ENCODE measurements at regions not wholly inside any gene's neighbourhood (a gene's known extent, or its start where the extent isn't known, plus 50 kb on each side); places are given as distances from the start of the nearest gene placed in this dataset.

DNA sequence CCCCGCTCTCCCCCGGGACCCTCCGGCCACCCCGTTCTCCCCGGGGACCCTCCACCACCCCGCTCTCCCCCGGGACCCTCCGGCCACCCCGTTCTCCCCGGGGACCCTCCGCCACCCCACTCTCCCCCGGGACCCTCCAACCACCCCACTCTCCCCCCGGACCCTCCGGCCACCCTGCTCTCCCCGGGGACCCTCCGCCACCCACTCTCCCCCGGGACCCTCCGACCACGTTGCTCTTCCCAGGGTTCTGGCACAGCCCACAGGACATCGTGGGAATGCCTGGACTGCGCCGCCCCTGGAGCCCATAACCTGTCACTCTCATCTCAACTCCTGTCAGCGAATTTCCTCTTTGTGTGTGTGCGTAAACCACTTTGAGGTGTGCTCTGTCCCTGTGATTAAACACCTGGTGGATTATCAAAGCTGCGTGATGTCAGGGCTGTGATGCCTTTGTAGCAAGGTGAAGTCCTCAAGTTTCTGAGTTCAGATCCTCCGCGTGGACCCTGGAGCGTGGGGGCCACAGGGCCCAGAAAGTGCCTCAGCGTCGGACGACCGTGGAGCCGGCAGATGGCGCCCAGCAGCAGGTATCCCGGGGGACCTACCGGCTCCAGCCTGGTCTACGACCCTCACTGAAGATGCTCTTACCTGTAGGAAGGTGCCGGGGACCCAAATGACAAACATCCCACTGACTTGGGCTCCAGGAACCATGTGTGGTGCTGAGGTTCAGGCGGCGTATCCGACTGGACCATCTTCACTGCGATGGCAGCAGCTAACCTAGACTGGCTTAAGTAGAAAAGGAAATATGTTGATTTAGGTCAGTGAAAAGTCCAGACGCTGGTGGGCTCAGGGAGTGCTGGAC lies 63.2 kb upstream of the GALNT9 start:
- no peak for DNase-seq

DNA sequence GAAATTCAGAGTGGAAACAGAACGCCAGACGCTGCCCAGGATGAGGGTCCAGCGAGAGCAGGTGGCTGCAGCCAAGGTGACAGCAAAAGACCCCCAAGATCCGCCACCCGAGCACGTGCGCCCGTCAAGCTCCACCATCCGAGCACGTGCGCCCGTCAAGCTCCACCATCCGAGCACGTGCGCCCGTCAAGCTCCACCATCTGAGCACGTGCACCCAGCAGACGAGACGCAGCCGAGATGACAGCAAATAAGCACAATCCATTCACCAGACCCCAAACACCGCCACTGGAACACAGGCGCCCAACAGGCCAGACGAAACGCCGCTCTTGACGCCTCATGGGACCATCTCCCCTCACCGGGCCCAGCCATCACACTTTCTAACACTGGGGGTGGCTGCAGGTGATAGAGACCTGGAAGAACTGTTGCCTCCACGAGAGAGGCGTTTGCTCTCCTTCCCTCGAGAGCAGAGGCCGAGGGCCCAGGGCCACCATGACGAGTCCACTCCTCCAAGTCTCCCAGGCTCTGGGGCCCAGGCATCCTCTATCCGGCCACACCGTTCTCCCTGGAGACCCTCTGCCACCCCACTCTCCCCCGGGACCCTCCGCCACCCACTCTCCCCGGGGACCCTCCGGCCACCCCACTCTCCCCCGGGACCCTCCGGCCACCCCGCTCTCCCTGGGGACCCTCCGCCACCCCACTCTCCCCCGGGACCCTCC lies 62.1 kb upstream of the GALNT9 start:
- no peak for DNase-seq

DNA sequence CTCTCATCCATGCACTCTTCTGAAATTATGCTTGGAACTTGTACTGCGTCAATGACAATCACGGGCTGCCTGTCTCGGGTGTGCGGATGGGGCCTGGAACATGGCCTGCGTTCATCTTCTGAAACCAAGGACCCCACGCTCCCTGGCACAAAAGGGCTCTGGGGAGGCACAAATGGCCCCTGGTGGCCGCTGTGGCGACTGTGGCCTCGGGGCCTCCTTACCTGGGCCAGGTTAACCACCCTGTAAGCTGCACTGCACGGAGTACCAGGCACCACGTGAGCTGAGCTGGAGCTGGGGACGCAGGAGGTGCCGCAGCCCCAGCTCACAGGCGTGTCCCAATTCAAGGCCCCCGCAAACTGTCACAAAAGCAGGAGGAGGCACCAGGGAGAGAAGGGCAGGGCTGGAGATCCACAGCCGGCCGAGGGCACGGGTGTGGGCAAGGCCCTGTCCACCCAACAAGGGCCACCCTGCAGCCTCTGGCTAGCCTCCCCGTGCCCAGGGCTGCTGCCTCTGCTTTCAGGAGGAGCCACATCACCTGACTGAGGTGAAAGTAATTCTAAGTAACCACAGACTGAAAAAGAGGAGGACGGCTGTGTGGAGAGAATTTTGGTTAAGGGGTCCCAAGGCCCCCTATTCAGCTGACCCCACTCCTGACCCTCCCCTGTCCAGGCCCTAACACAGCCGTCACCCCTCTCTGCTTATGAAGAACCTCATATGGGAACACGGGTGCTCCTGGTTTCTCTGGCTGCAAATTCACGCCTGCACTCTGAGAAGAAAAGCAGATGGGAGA lies 61.1 kb upstream of the GALNT9 start:
- DNase-seq, result no peak

DNA sequence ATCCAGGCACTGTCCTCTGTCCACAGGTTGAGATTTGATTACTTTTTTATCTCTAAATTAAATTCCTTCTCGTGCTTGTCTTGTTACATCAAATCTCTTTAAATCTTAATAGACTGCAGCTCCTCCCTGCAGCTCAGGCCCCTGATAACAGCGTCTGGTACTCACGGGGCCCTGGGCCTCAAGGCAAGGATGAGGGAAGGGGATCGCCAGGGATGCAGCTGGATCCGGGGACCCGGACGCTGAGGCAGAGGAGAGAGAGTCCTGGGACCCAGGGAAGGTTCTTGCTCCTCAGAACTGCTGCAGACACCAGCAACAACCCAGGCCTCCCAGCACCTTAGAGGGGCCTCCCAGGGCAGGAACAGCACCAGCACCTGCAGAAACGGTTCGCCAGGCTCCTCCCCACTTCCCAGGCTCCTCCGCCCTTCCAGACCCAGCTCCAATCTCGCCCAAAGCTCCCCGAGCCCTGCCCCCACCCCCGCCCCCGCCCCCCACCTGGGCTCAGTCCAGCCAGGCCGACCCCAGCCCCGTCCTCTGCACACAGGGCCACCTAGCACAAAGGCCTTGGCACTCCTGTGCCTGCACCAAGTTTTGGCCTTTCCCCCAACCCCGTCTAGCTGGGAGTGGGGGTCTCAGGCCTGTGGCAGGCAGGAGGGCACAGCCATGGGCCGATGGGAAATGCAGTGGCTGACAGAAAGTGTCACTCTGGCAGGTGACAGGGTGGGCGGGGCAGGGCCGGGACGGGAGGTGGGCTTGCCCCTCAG lies 60.3 kb upstream of the GALNT9 start:
- DNase-seq, result no peak

DNA sequence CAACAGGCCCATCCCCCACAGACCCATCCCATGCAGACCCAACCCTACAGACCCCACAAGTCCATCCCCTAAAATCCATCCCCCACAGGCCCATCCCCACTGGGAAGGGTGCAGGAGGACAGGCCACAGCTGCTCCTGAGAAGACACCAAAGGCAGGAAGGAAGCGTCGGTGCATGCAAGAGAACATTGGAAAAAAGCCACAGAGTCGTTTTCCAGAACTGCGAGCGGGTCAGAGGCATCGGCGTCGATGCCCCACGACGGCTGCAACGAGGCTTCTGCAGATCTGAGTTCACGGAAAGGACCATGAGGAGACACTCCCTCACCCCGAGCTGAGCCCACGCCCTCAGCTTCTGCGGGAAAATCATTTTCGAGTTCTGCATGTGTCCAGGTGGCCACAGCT lies 59.6 kb upstream of the GALNT9 start:
- DNase-seq, result no peak

DNA sequence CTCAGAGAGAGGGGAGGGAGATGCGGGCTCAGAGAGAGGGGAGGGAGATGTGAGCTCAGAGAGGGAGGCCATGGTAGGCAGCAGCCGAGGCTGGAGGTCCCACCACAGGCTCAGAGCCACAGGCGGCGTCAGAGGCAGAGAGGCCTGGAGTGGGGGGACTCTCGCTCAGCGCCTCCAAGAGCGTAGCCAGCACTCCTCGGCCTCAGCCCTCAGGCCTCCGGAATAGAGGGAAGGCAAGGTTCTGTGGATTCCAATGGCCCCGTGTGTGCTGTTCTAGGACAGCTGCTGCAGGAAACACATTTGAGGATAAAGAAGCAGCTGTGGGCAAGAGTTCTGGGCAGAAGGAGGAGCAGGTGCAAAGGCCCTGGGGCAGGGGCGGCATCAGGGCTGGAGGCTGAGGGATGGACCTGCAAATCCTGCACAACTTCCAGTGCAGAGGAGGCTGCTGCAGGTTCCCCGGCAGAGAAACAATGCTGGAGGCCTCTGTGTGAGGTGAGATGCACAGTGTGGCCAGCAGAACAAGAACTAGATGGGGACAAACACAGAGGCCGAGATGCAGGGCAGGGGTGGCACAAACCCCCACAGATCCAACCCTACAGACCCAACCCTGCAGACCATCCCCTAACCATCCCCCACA lies 59.1 kb upstream of the GALNT9 start:
- DNase-seq, result no peak

DNA sequence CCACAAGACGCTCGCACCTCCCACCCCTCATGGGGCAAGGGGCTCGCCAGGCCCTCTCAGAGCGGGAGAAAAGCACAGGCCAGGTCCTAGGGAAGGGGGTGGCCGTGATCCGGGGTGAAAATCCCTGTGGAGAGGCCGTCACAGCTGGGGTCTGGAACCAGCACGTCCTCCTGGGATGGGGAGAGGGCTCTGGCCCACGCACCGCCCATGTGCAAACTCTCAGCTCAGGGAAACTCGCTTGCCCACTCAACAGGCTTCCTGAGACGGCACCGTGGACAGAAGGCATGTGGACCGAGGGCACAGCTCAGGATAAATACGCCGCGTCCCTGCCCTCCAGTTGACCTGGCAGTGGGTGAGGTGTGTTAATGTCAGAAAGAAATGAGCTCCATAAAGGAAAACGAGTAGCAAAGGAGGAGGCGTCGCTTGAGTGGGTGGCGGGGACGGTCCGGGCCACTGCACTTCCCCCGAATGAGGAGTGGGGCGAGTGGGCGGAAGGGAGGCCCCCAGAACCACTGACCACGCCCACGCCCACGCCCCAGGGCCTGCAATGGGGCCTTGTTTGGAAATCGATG lies 57.6 kb upstream of the GALNT9 start:
- DNase-seq, result no peak

DNA sequence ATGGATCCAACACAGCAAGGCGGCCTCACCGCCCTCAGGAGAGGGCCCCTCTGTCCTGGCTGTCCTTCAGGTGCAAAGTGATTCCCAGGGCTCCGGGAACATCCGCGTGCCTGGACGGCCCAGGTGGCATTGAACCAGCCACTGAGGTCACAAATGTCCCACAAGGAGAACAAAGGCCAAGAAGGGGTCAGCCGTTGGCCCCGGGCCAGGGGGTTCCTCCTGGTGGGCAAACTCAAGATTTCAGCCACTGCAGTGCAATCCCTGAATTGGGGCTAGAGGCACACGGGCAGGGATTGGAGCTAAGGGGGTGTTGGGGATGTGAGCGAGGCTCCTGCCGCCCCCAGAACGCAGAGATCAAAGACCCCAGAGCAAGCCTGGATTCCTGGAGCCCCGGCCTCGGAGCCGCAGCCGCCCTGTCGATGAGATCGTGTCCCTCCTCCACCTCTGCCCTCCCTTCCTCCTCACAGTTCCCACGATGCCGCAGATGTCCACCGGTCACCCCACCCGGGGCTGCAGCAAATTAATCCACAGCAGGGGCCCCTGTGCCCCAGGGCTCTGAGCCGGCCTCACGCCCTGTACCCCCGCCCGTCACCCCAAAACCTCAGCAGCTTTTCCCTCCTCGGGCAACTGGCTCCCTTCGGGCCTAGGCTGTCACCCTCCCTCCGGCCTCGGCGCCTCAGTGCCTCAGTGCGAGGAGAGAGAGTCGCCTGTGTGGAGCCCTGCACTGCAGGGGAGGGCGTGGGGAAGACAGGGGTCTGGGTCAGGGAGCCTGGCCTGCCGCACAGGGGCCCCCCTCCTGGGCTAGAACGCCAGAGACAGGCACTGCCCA lies 56.7 kb upstream of the GALNT9 start:
- no peak for DNase-seq

DNA sequence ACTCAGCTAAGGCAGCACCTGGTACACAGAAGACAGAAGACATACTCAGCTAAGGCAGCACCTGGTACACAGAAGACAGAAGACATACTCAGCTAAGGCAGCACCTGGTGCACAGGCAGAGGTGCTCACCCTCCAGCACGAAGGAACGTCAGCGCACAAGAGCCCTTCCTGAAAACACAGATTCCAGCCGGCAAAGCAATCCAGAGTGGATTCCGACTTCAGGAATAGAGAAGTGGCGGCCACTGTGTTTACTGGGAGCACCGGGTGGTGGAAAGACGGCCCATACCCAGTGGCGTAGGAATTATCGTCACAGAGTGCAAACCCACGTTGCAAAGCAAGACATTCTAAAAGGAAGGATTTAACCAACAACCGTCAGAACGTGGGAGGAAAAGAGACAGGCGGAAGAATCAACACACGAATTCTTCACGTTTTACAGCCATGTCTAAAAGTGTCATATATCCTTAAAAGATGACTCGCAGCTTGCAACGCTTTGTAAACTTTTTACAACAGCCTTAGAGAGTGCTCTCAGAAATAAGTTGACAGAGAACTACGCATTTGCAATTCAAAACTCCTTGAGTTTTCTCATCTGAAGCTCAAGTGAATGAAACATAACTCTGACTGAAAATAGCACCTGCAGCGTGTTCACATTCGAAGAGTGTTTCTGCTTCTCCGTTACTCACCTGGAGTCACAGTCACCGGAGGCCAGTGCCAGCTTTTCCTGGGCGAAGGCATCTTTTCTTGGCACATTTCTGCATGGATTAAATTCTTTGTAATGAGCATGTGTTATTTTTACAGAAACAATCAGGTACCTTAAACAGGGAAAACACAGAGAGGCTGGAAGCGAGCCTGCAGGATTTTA lies 55.8 kb upstream of the GALNT9 start:
- no peak for DNase-seq

DNA sequence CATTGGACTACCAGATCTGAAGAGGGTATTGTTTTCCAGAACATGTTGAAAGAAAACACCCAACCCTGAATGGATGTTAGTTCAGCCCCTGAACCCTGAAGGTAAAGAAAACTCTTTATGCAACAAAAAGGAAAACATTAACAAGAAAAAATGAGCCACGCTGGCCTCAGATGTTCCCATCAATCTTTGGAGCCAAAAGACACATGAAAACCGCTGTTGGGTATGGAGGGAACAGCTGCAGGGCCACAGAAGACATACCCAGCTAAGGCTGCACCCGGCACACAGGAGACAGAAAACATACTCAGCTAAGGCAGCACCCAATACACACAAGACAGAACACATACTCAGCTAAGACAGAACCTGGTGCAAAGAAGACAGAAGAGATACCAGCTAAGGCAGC lies 51.3 kb upstream of the GALNT9 start:
- DNase-seq, result no peak

DNA sequence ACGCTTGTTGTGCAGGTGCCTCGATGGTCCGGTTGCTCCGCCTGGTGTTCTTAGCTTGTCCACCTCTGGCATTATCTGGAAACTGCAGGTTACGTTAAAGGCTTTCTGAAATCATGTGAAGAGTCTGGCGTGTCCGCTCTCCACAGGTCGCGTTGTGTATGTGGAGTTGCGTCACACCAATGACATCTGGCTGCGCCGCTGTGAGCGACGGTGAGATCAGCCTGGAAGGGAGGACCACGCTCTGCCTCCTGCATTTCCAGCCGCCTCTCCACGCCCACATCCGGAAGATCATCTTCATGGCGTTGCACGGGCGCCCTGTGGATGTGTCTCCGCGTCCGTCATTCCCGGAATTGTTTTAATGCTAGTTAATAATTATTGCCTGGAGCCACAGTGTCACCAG lies 50.6 kb upstream of the GALNT9 start:
- DNase-seq, result no peak

DNA sequence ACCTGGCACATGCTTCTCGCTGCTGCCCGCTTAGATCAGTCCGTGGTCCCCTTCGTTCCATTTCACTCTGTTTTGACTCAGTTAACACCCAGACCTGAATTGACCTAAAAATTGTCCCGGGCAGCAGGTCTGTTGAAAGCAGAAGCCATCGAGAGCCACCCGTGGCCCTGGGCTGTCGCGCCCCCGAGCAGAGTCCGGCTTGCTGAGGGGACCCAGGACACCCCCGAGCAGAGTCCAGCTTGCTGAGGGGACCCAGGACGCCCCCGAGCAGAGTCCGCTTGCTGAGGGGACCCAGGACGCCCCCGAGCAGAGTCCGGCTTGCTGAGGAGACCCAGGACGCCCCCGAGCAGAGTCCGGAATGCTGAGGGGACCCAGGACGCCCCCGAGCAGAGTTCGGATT lies 50.2 kb upstream of the GALNT9 start:
- DNase-seq, result no peak

Data from NCI-H510A treated with DMSO at 0.1 percent for 48 hours (cell line).